Adrenal gland (tissue), 5 donors: ENCODE measurements at regions not wholly inside any gene's neighbourhood (a gene's known extent, or its start where the extent isn't known, plus 50 kb on each side); places are given as distances from the start of the nearest gene placed in this dataset.

Experiments
- CTCF ChIP-seq, 6 experiments: fragments of 450-650 bp in 4 of 6; fragments of 200-600 bp in 2 of 6; sonication (generic) in 1 of 6; IDR thresholded peaks; 1 replicate in 5 of 6; 2 replicates in 1 of 6; pipeline versions ENCODE4 v1.5.1 to v1.8.0; 2016 to 2021; ENCODE audit warnings: antibody characterized with exemption in 6 of 6, mild to moderate bottlenecking in 2 of 6, moderate library complexity in 1 of 6
- POLR2A ChIP-seq, 2 donors: fragments of 450-650 bp; IDR thresholded peaks; one replicate each; pipeline ENCODE4 v1.6.1; 2017; ENCODE audit warnings: antibody characterized with exemption in 2 of 2, mild to moderate bottlenecking in 2 of 2, moderate library complexity in 1 of 2
- donor health status: DM: no; HTN: no; CAD: no.

- no peak for TF ChIP-seq CTCF (IDR thresholded peaks at IDR 0.05)
- TF ChIP-seq POLR2A (IDR thresholded peaks at IDR 0.05), result no peak
These were observed 254.7 kb upstream of the CDH11 start for GRCh38 chr16:65376601-65377000.
